LHCN-M2 (cell line): ENCODE measurements at regions not wholly inside any gene's neighbourhood (a gene's known extent, or its start where the extent isn't known, plus 50 kb on each side); places are given as distances from the start of the nearest gene placed in this dataset.
A peak's percentile ranks its signal among the peaks of the same experiment; 100 is the strongest.

Experiments used
- DNase-seq: peaks from one replicate; pipeline ENCODE4 v3.0.0-alpha.2; 2012; ENCODE audit warnings: low read depth

- DNase-seq: no peak
These were observed 94.6 kb upstream of the SLC6A6 start for GRCh38 chr3:14307656-14308302.

GRCh38 chr3:14311729-14312128 lies 90.7 kb upstream of the SLC6A6 start:
- no peak for DNase-seq

- no peak for DNase-seq
These were observed 90.0 kb upstream of the SLC6A6 start for GRCh38 chr3:14312375-14312774.

GRCh38 chr3:14317057-14317553 lies 85.3 kb upstream of the SLC6A6 start:
- DNase-seq: no peak

- no peak for DNase-seq
These were observed 83.8 kb upstream of the SLC6A6 start for GRCh38 chr3:14318646-14319045.

GRCh38 chr3:14319654-14320182 lies 82.7 kb upstream of the SLC6A6 start:
- DNase-seq: peak; percentile 65

GRCh38 chr3:14320219-14320618 lies 82.2 kb upstream of the SLC6A6 start:
- DNase-seq: no peak

- DNase-seq: peak; percentile 56
These were observed 80.4 kb upstream of the SLC6A6 start for GRCh38 chr3:14322001-14322400.

GRCh38 chr3:14322667-14323295 lies 79.6 kb upstream of the SLC6A6 start:
- DNase-seq: no peak

GRCh38 chr3:14323401-14324223 lies 78.8 kb upstream of the SLC6A6 start:
- DNase-seq: peak; percentile 68

- DNase-seq: peak; percentile 65
These were observed 78.0 kb upstream of the SLC6A6 start for GRCh38 chr3:14324224-14324944.

- DNase-seq: no peak
These were observed 74.0 kb upstream of the SLC6A6 start for GRCh38 chr3:14328422-14328821.

GRCh38 chr3:14329116-14329830 lies 73.1 kb upstream of the SLC6A6 start:
- peak; percentile 60 for DNase-seq

- DNase-seq: no peak
These were observed 72.6 kb upstream of the SLC6A6 start for GRCh38 chr3:14329842-14330241.

- no peak for DNase-seq
These were observed 71.9 kb upstream of the SLC6A6 start for GRCh38 chr3:14330508-14330907.

GRCh38 chr3:14331251-14331650 lies 71.2 kb upstream of the SLC6A6 start:
- no peak for DNase-seq

- DNase-seq: no peak
These were observed 70.0 kb upstream of the SLC6A6 start for GRCh38 chr3:14332392-14332791.

GRCh38 chr3:14333215-14333614 lies 69.2 kb upstream of the SLC6A6 start:
- no peak for DNase-seq

- no peak for DNase-seq
These were observed 68.8 kb upstream of the SLC6A6 start for GRCh38 chr3:14333621-14334020.

- no peak for DNase-seq
These were observed 68.3 kb upstream of the SLC6A6 start for GRCh38 chr3:14334136-14334535.

- DNase-seq: no peak
These were observed 67.5 kb upstream of the SLC6A6 start for GRCh38 chr3:14334936-14335335.
